ENCODE measurements at regions not wholly inside any gene's neighbourhood (a gene's known extent, or its start where the extent isn't known, plus 50 kb on each side); places are given as distances from the start of the nearest gene placed in this dataset.

DNA sequence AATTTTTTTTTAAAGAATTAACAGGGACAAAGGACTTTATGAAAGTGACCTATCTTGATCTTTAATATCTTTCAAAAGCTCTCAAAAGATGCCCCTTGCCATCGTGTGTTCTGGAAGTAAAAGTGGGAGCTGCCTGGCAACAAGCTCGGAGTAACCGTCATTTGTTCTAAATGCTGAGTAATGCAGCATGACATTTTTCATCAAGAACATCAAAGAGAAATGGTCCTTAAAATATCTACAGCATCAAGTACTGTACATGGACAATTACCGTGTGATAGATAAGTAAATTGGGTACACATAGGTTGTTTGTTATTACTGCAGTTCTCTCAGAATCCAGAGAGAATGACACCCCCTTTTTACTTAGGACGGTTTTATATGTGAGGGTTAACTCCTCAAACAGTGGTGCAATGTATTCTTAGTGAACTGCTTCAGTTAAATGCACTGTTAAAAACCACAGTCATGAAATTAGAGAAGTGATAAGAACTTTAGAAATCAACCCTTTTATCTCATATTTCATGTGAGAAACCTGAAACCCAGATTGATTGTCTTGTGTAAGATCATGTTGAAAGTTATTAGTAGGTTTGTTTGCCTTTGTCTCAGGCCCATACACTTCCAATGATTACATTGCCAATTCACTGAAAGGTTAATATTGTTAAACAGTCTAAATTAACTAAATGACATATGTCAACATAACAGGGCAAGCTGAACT is 90.6 kb upstream of the HNMT start:
- no peak for DNase-seq (ENCODE audit: low read depth)
- H3K4me3 ChIP-seq (ENCODE audit: low read length) = no peak overlapping the region
- TF ChIP-seq, protein P1, sequence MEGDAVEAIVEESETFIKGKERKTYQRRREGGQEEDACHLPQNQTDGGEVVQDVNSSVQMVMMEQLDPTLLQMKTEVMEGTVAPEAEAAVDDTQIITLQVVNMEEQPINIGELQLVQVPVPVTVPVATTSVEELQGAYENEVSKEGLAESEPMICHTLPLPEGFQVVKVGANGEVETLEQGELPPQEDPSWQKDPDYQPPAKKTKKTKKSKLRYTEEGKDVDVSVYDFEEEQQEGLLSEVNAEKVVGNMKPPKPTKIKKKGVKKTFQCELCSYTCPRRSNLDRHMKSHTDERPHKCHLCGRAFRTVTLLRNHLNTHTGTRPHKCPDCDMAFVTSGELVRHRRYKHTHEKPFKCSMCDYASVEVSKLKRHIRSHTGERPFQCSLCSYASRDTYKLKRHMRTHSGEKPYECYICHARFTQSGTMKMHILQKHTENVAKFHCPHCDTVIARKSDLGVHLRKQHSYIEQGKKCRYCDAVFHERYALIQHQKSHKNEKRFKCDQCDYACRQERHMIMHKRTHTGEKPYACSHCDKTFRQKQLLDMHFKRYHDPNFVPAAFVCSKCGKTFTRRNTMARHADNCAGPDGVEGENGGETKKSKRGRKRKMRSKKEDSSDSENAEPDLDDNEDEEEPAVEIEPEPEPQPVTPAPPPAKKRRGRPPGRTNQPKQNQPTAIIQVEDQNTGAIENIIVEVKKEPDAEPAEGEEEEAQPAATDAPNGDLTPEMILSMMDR (conservative IDR thresholded peaks at IDR 0.05; ENCODE audit: low read length) = no peak

DNA sequence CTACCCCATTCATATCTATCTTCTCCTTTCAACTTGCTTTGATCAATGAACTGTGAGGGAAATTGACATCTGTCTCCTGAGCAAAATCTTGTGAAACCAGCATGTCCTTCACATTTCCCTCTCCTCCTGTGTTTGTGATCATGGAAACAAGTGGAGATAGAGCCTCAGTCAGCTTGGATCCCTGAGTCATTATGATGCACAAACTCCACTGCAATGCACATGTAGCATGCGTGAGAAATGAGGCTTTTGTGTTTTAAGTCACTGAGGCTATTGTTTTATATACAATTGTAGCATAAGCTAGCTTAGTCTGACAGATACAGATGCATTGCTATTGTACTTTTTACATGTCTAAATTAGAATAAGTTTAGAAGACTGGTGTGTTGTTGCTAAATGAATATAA is 85.2 kb upstream of the HNMT start:
- no peak for DNase-seq (ENCODE audit: low read depth)
- TF ChIP-seq, protein P1 (conservative IDR thresholded peaks at IDR 0.05; ENCODE audit: low read length) = no peak
- H3K4me3 ChIP-seq (ENCODE audit: low read length) = no peak overlapping the region

DNA sequence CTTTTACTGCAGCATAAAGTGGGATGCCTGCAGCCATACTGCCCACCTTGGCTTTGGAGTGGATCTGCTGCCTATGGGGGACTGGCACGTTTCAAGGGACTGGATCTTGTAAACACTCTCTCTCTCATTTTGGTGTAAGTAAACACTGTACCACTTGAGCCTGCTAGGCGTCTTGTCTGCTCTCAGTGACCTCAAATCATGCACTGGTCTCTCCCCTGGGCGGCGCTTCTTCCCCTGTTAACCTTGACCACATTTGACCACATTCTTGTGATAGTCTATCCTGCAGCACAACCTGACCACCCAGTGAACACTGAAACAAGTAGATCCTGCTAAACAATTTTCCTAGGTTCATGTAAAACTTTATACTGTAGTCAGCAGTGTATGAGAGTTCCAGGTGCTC is 82.6 kb upstream of the HNMT start:
- no peak for DNase-seq (ENCODE audit: low read depth)
- H3K4me3 ChIP-seq (ENCODE audit: low read length) = no peak overlapping the region
- TF ChIP-seq, protein P1 (conservative IDR thresholded peaks at IDR 0.05; ENCODE audit: low read length) = no peak

DNA sequence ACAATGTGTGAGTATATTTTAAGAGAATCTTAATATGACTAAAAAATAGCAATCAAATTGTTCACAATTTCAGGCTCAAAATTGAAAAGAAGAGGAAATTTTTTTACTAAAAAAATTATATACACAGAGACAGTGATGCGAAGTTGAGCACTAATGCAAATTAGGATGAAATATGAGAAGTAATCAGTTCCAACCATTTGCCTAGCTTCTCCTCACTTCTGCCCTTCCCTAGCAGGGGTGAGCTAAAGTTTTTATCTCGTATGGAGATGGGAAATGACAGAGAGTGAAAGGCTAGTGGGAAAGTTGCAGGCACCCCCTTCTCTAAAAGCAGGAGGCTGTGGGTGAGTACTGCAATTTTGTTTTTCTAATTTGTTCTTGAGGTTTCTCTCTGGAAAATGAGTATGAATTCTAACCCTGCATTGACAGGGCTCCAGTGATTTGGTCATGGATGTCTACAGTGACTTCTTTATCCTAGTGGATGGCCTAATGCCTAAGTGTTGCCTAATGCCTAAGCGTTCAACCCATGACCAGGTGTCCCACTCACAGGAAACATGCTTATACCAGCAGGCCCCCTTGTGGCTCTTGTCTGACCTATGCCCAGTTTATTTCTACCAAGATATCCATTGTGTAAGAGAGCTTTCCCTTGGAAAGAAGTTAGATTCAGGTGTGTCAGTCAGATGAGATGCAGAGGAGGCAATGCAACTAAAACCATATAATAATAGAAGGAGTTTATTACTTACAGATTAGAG is 78.0 kb upstream of the HNMT start:
- TF ChIP-seq, protein P1 (conservative IDR thresholded peaks at IDR 0.05; ENCODE audit: low read length) = no peak
- H3K4me3 ChIP-seq (ENCODE audit: low read length) = no peak overlapping the region
- DNase-seq (ENCODE audit: low read depth) = no peak

DNA sequence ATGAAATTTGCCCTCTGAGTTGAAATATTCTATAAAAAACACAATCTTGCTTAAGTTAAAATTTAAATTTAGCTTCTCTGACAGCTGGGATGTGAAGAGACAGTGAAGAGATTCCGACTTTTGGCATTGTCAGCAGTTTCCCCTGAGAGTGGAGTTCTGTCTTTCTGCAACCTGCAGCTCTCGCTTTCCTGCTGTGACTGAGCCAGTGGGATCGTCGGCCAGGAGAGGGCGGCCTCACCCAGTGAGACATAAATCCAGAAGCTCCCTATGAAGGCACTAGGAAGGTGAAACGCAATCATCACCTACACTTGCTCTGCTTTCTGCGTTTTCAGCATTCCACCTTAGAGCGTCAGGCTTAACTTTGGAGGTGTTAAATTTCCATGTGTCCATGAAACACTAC is 75.4 kb upstream of the HNMT start:
- TF ChIP-seq, protein P1 (conservative IDR thresholded peaks at IDR 0.05; ENCODE audit: low read length) = peak; percentile 40
- no peak for DNase-seq (ENCODE audit: low read depth)
- H3K4me3 ChIP-seq (ENCODE audit: low read length) = no peak overlapping the region

DNA sequence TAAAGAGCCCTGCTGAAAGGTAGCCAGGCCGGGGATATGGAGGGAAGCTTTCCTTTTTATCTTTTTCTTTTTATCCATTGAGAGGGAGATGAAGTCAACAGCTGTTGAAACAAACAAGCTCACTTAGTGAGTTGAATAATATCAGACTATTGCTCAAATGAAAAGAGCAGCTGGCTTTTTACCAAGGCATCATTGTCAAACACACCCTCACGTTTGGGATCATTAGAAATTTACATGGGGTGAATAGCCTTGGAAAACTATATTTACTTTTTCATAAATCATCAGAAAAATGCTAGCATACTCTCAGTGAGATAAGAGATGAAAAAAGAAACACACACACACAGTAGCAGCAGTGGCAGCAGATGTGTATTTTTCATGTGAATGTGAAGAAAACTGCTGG is 71.5 kb upstream of the HNMT start:
- no peak overlapping the region for H3K4me3 ChIP-seq (ENCODE audit: low read length)
- TF ChIP-seq, protein P1 (conservative IDR thresholded peaks at IDR 0.05; ENCODE audit: low read length) = no peak
- no peak for DNase-seq (ENCODE audit: low read depth)

DNA sequence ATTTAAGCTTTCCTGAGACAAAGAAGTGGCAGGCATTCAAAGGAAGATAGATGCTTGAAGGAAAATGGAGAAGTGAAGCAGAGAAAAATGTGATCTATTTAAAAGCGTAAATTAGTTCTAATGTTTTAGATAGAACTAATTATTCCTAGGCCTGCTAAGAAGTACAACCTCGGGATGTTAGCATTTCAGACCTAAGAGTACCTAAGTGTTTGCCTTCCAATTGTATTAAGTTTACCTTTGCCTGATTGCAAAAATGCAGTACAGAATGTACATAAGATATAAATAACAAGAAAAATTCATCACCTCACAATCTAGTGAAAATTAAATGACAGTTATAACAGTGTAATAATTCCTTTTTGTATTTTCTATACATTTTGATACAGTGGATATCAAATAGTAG is 71.1 kb upstream of the HNMT start:
- no peak for DNase-seq (ENCODE audit: low read depth)
- TF ChIP-seq, protein P1 (conservative IDR thresholded peaks at IDR 0.05; ENCODE audit: low read length) = no peak

More for the DNA sequence above, 71.1 kb upstream of the HNMT start:
- H3K4me3 ChIP-seq (ENCODE audit: low read length) = no peak overlapping the region
